SK-N-SH treated with all-trans-retinoic acid at 6 μM for 48 hours (cell line): ENCODE measurements at regions not wholly inside any gene's neighbourhood (a gene's known extent, or its start where the extent isn't known, plus 50 kb on each side); places are given as distances from the start of the nearest gene placed in this dataset.

Experiments used
- ATAC-seq: fragments of 200-7000 bp; cut with Tn5 transposase; 3 replicates; pipeline ENCODE4 v1.9.1; 2020; ENCODE audit warnings: mild to moderate bottlenecking, moderate library complexity
- ARNTL ChIP-seq: fragments of 450-650 bp; formaldehyde crosslinking; IDR thresholded peaks from 2 replicates; pipeline ENCODE4 v1.5.0; 2020; ENCODE audit warnings: low read depth, mild to moderate bottlenecking, moderate library complexity, borderline replicate concordance
- BACH2 ChIP-seq: fragments of 250-450 bp; sonication (Bioruptor Pico); IDR thresholded peaks from 2 replicates; pipeline ENCODE4 v1.9.0; 2021; ENCODE audit warnings: mild to moderate bottlenecking, borderline replicate concordance
- CREB5 ChIP-seq: fragments of 250-450 bp; sonication (Bioruptor Pico); IDR thresholded peaks from 2 replicates; pipeline ENCODE4 v1.5.1; 2020; ENCODE audit warnings: low read depth, mild to moderate bottlenecking, moderate library complexity
- CSDC2 ChIP-seq: fragments of 250-450 bp; sonication (Bioruptor Pico); IDR thresholded peaks from 2 replicates; pipeline ENCODE4 v1.5.0; 2020; ENCODE audit warnings: mild to moderate bottlenecking, moderate library complexity
- CSRNP3 ChIP-seq: fragments of 250-450 bp; sonication (Bioruptor Pico); IDR thresholded peaks from 2 replicates; pipeline ENCODE4 v1.5.1; 2021; ENCODE audit warnings: mild to moderate bottlenecking, moderate library complexity
- ESRRG ChIP-seq: fragments of 250-450 bp; sonication (Bioruptor Pico); IDR thresholded peaks from 2 replicates; pipeline ENCODE4 v1.6.1; 2021; ENCODE audit warnings: mild to moderate bottlenecking
- GLIS3 ChIP-seq: fragments of 250-450 bp; sonication (Bioruptor Pico); IDR thresholded peaks from 2 replicates; pipeline ENCODE4 v1.5.0; 2020; ENCODE audit warnings: mild to moderate bottlenecking, moderate library complexity
- OSR1 ChIP-seq: fragments of 250-450 bp; sonication (Bioruptor Pico); IDR thresholded peaks from 2 replicates; pipeline ENCODE4 v1.8.0; 2022; ENCODE audit warnings: moderate library complexity, mild to moderate bottlenecking, inconsistent platforms
- PATZ1 ChIP-seq: fragments of 250-450 bp; sonication (Bioruptor Pico); IDR thresholded peaks from 2 replicates; pipeline ENCODE4 v1.8.0; 2020; ENCODE audit warnings: mild to moderate bottlenecking, moderate library complexity, borderline replicate concordance
- POU6F1 ChIP-seq: fragments of 250-450 bp; sonication (Bioruptor Pico); IDR thresholded peaks from 2 replicates; pipeline ENCODE4 v1.8.0; 2021; ENCODE audit warnings: low read depth, mild to moderate bottlenecking, moderate library complexity, borderline replicate concordance
- PPARA ChIP-seq: fragments of 250-450 bp; sonication (Bioruptor Pico); IDR thresholded peaks from 2 replicates; pipeline ENCODE4 v1.5.0; 2020; ENCODE audit warnings: mild to moderate bottlenecking, borderline replicate concordance
- RARB ChIP-seq: fragments of 250-450 bp; sonication (Bioruptor Pico); IDR thresholded peaks from 2 replicates; pipeline ENCODE4 v1.8.0; 2021; ENCODE audit warnings: mild to moderate bottlenecking, moderate library complexity
- SNAI2 ChIP-seq: fragments of 250-450 bp; sonication (Bioruptor Pico); IDR thresholded peaks from 2 replicates; pipeline ENCODE4 v1.5.0; 2020; ENCODE audit warnings: mild to moderate bottlenecking, moderate library complexity
- TCF4 ChIP-seq: fragments of 250-450 bp; sonication (Bioruptor Pico); IDR thresholded peaks from 2 replicates; pipeline ENCODE4 v1.8.0; 2021; ENCODE audit warnings: mild to moderate bottlenecking, moderate library complexity, borderline replicate concordance
- TOX ChIP-seq: fragments of 250-450 bp; sonication (Bioruptor Pico); IDR thresholded peaks from 2 replicates; pipeline ENCODE4 v1.8.0; 2021; ENCODE audit warnings: mild to moderate bottlenecking, moderate library complexity, borderline replicate concordance
- TSHZ2 ChIP-seq: fragments of 250-450 bp; sonication (Bioruptor Pico); IDR thresholded peaks from 2 replicates; pipeline ENCODE4 v1.5.0; 2020; ENCODE audit warnings: mild to moderate bottlenecking, moderate library complexity
- ZC3H10 ChIP-seq: fragments of 250-450 bp; sonication (Bioruptor Pico); IDR thresholded peaks from 2 replicates; pipeline ENCODE4 v1.5.1; 2021; ENCODE audit warnings: mild to moderate bottlenecking, moderate library complexity
- ZFP3 ChIP-seq: fragments of 250-450 bp; sonication (Bioruptor Pico); IDR thresholded peaks from 2 replicates; pipeline ENCODE4 v1.5.0; 2020; ENCODE audit warnings: mild to moderate bottlenecking, moderate library complexity
- ZFP30 ChIP-seq: fragments of 450-650 bp; formaldehyde crosslinking; IDR thresholded peaks from 2 replicates; pipeline ENCODE4 v1.5.0; 2022; ENCODE audit warnings: mild to moderate bottlenecking, moderate library complexity
- ZNF565 ChIP-seq: fragments of 450-650 bp; formaldehyde crosslinking; conservative IDR thresholded peaks from 2 replicates; pipeline ENCODE4 v1.5.0; 2020; ENCODE audit warnings: low read depth, mild to moderate bottlenecking, moderate library complexity
- ZNF70 ChIP-seq: fragments of 450-650 bp; formaldehyde crosslinking; IDR thresholded peaks from 2 replicates; pipeline ENCODE4 v1.5.0; 2020; ENCODE audit warnings: mild to moderate bottlenecking, moderate library complexity

GRCh38 chr12:91680864-91681263, 464.8 kb downstream of the BTG1 start:
- ATAC-seq = no peak
- no peak for TF ChIP-seq ESRRG (CRISPR knock-in tag)
- TF ChIP-seq GLIS3 (CRISPR knock-in tag) = no peak
- no peak for TF ChIP-seq POU6F1 (CRISPR knock-in tag)
- TF ChIP-seq OSR1 (CRISPR knock-in tag) = no peak
- no peak for TF ChIP-seq TCF4 (CRISPR knock-in tag)
- TF ChIP-seq ZNF70 (CRISPR knock-in tag) = no peak
- no peak for TF ChIP-seq ZFP30 (CRISPR knock-in tag)
- no peak for TF ChIP-seq CREB5 (CRISPR knock-in tag)
- TF ChIP-seq BACH2 = no peak
- no peak for TF ChIP-seq ARNTL
- TF ChIP-seq PPARA (CRISPR knock-in tag) = no peak
- no peak for TF ChIP-seq SNAI2
- TF ChIP-seq TSHZ2 (CRISPR knock-in tag) = no peak
- TF ChIP-seq CSDC2 (CRISPR knock-in tag) = no peak
- no peak for TF ChIP-seq PATZ1 (CRISPR knock-in tag)
- no peak for TF ChIP-seq ZC3H10 (CRISPR knock-in tag)
- no peak for TF ChIP-seq RARB
- no peak for TF ChIP-seq TOX (CRISPR knock-in tag)
- no peak for TF ChIP-seq ZNF565 (CRISPR knock-in tag)

GRCh38 chr12:91677556-91677955, 468.1 kb downstream of the BTG1 start:
- TF ChIP-seq CSRNP3 (CRISPR knock-in tag) (no peak), RARB (no peak), ZC3H10 (CRISPR knock-in tag) (no peak), CREB5 (CRISPR knock-in tag) (no peak), OSR1 (CRISPR knock-in tag) (no peak), ZFP3 (CRISPR knock-in tag) (no peak), TSHZ2 (CRISPR knock-in tag) (no peak), CSDC2 (CRISPR knock-in tag) (no peak), PPARA (CRISPR knock-in tag) (no peak), ESRRG (CRISPR knock-in tag) (no peak), ARNTL (no peak), SNAI2 (no peak), TOX (CRISPR knock-in tag) (no peak), BACH2 (no peak), PATZ1 (CRISPR knock-in tag) (no peak), POU6F1 (CRISPR knock-in tag) (no peak), ZFP30 (CRISPR knock-in tag) (no peak), TCF4 (CRISPR knock-in tag) (no peak)
- ATAC-seq = no peak
